GM06990 (cell line): ENCODE measurements at regions not wholly inside any gene's neighbourhood (a gene's known extent, or its start where the extent isn't known, plus 50 kb on each side); places are given as distances from the start of the nearest gene placed in this dataset.
"Not testable (repeated sequence)": the region's sequence is repeated elsewhere in the genome, so short reads cannot be mapped to it uniquely, and the experiment has no call there.

Experiments
- DNase-seq: peaks from one replicate; pipeline ENCODE4 v3.0.0-alpha.2; 2011; ENCODE audit not compliant: insufficient read length; ENCODE audit errors: extremely low read depth
- H3K27me3 ChIP-seq: replicated peaks from 2 replicates; pipeline ENCODE4 v1.6.0; 2011; ENCODE audit warnings: low read length; ENCODE audit not compliant: control insufficient read depth, insufficient read depth
- H3K36me3 ChIP-seq: 2 replicates; pipeline ENCODE4 v1.5.1; 2011; ENCODE audit warnings: low read length; ENCODE audit not compliant: control insufficient read depth, insufficient read depth
- H3K4me3 ChIP-seq: replicated peaks from 2 replicates; pipeline ENCODE4 v1.5.1; 2011; ENCODE audit warnings: low read depth, mild to moderate bottlenecking, control low read depth, low read length
- CTCF ChIP-seq: IDR thresholded peaks from 2 replicates; pipeline ENCODE4 v1.5.1; 2011; ENCODE audit warnings: low read length, control low read depth, mild to moderate bottlenecking, inconsistent platforms; ENCODE audit not compliant: insufficient read depth, poor library complexity, severe bottlenecking

- Histone ChIP-seq H3K36me3 (no peaks in the 10 kb centered on the region), H3K4me3 (no peak overlapping the region), H3K27me3 (no peaks in the 10 kb centered on the region)
- TF ChIP-seq CTCF, result no peak
- no peak for DNase-seq
These were observed 472.0 kb upstream of the CHRM3 start for GRCh38 chr1:238914346-238914745.

GRCh38 chr1:238913210-238913609 is 473.2 kb upstream of the CHRM3 start:
- no peaks in the 10 kb centered on the region for H3K27me3 ChIP-seq
- no peak for TF ChIP-seq CTCF
- H3K4me3 ChIP-seq, result no peak overlapping the region
- no peak for DNase-seq
- H3K36me3 ChIP-seq, result no peaks in the 10 kb centered on the region

- no peak overlapping the region for H3K4me3 ChIP-seq
- no peak for DNase-seq
- H3K27me3 ChIP-seq, result no peaks in the 10 kb centered on the region
- TF ChIP-seq CTCF, result no peak
- H3K36me3 ChIP-seq, result no peaks in the 10 kb centered on the region
These were observed 474.2 kb upstream of the CHRM3 start for GRCh38 chr1:238912148-238912547.

- not testable (repeated sequence) for H3K36me3 ChIP-seq, DNase-seq, H3K27me3 ChIP-seq, H3K4me3 ChIP-seq
These were observed 483.6 kb upstream of the CHRM3 start for GRCh38 chr1:238902752-238903151.

GRCh38 chr1:238900334-238900865 is 486.0 kb upstream of the CHRM3 start:
- DNase-seq, result no peak
- Histone ChIP-seq H3K4me3 (no peak overlapping the region), H3K27me3 (no peaks in the 10 kb centered on the region), H3K36me3 (no peaks in the 10 kb centered on the region)
- no peak for TF ChIP-seq CTCF

- no peak for TF ChIP-seq CTCF
- no peaks in the 10 kb centered on the region for H3K36me3 ChIP-seq
- no peak overlapping the region for H3K4me3 ChIP-seq
- DNase-seq, result no peak
- no peaks in the 10 kb centered on the region for H3K27me3 ChIP-seq
These were observed 487.5 kb upstream of the CHRM3 start for GRCh38 chr1:238898856-238899255.
